CD4-positive, CD25-positive, alpha-beta regulatory T cell (primary cell): ENCODE measurements at regions not wholly inside any gene's neighbourhood (a gene's known extent, or its start where the extent isn't known, plus 50 kb on each side); places are given as distances from the start of the nearest gene placed in this dataset.

Experiments used
- ATAC-seq, 2 donors: fragments of 150-1000 bp; cut with Tn5 transposase; one replicate each; pipeline ENCODE4 v1.10.0; 2021; ENCODE audit warnings: low read depth in 2 of 2, moderate number of reproducible peaks in 2 of 2, moderate library complexity in 1 of 2
- DNase-seq, 3 donors: peaks; one replicate each; pipeline versions ENCODE4 v3.0.0 to v3.0.0-alpha.2; 2012 to 2022; ENCODE audit warnings: mixed read lengths in 1 of 3
- H3K27ac ChIP-seq: one replicate; pipeline ENCODE4 v1.7.0; 2013; ENCODE audit warnings: mild to moderate bottlenecking, low read length; ENCODE audit not compliant: insufficient read depth, poor library complexity, severe bottlenecking
- H3K27me3 ChIP-seq: one replicate; pipeline ENCODE4 v1.7.0; 2013; ENCODE audit warnings: low read length; ENCODE audit not compliant: control insufficient read depth, insufficient read depth
- H3K36me3 ChIP-seq: one replicate; pipeline ENCODE4 v1.7.0; 2013; ENCODE audit warnings: mild to moderate bottlenecking, low read length, moderate library complexity; ENCODE audit not compliant: control insufficient read depth, insufficient read depth
- H3K4me1 ChIP-seq: 2 replicates; pipeline ENCODE4 v1.7.0; 2013; ENCODE audit warnings: mild to moderate bottlenecking, low read length; ENCODE audit not compliant: insufficient read depth, control insufficient read depth, poor library complexity, severe bottlenecking
- H3K4me3 ChIP-seq: one replicate; pipeline ENCODE4 v1.7.0; 2013; ENCODE audit warnings: low read depth, mild to moderate bottlenecking, low read length, moderate library complexity
- H3K9me3 ChIP-seq, 2 experiments: 1 replicate in 1 of 2; 2 replicates in 1 of 2; pipeline ENCODE4 v1.7.0; 2013; ENCODE audit warnings: low read length in 2 of 2, mild to moderate bottlenecking in 1 of 2, moderate library complexity in 1 of 2; ENCODE audit not compliant: control insufficient read depth in 2 of 2
- H3K27ac Mint-ChIP-seq, 3 donors: one replicate each; pipeline ENCODE4 v1.8.0; 2020 to 2022; ENCODE audit warnings: mild to moderate bottlenecking in 3 of 3, mixed read lengths in 3 of 3, moderate library complexity in 2 of 3
- H3K27me3 Mint-ChIP-seq: one replicate; pipeline ENCODE4 v1.8.0; 2022; ENCODE audit warnings: mild to moderate bottlenecking, mixed read lengths
- H3K36me3 Mint-ChIP-seq: one replicate; pipeline ENCODE4 v1.8.0; 2020; ENCODE audit warnings: mixed read lengths
- H3K4me1 Mint-ChIP-seq, 4 donors: one replicate each; pipeline ENCODE4 v1.8.0; 2020 to 2022; ENCODE audit warnings: mixed read lengths in 4 of 4, mild to moderate bottlenecking in 1 of 4
- H3K4me3 Mint-ChIP-seq, 4 donors: one replicate each; pipeline ENCODE4 v1.8.0; 2020 to 2022; ENCODE audit warnings: mild to moderate bottlenecking in 4 of 4, mixed read lengths in 4 of 4, moderate library complexity in 3 of 4
- H3K9me3 Mint-ChIP-seq, 7 donors: one replicate each; pipeline ENCODE4 v1.8.0; 2020 to 2022; ENCODE audit warnings: mixed read lengths in 7 of 7, mild to moderate bottlenecking in 3 of 7, moderate library complexity in 2 of 7

GRCh38 chr1:221631556-221631955, 110.3 kb downstream of the DUSP10 start:
- Mint-ChIP-seq H3K36me3 (no peaks in the 10 kb centered on the region), H3K4me3 (no peak overlapping the region), H3K27me3 (peaks cover 4% of the 10 kb centered on the region), H3K9me3 (peaks cover 0 to 2% (median 0%) of the 10 kb centered on the region in 7 donors), H3K27ac (no peak overlapping the region), H3K4me1 (peaks cover 0 to 6% (median under 1%) of the 10 kb centered on the region in 4 donors)
- Histone ChIP-seq H3K27me3 (no peaks in the 10 kb centered on the region), H3K4me1 (no peaks in the 10 kb centered on the region), H3K27ac (no peak overlapping the region), H3K9me3 (no peaks in the 10 kb centered on the region), H3K36me3 (no peaks in the 10 kb centered on the region), H3K4me3 (no peak overlapping the region)
- ATAC-seq (no peak), DNase-seq (peak in 1 of 3 donors; percentile 16)

GRCh38 chr1:221632072-221632471, 109.8 kb downstream of the DUSP10 start:
- peaks cover 0 to 6% (median under 1%) of the 10 kb centered on the region in 4 donors for H3K4me1 Mint-ChIP-seq
- H3K4me3 ChIP-seq: no peak overlapping the region
- H3K27ac ChIP-seq: no peak overlapping the region
- no peaks in the 10 kb centered on the region for H3K27me3 ChIP-seq
- H3K9me3 ChIP-seq: no peaks in the 10 kb centered on the region
- H3K27me3 Mint-ChIP-seq: peaks cover 3% of the 10 kb centered on the region
- no peaks in the 10 kb centered on the region for H3K4me1 ChIP-seq
- no peak for ATAC-seq
- peaks cover 0 to 2% (median 0%) of the 10 kb centered on the region in 7 donors for H3K9me3 Mint-ChIP-seq
- H3K4me3 Mint-ChIP-seq: no peak overlapping the region
- H3K27ac Mint-ChIP-seq: no peak overlapping the region
- H3K36me3 ChIP-seq: no peaks in the 10 kb centered on the region
- H3K36me3 Mint-ChIP-seq: no peaks in the 10 kb centered on the region
- DNase-seq: no peak

GRCh38 chr1:221633841-221634409, 108.0 kb downstream of the DUSP10 start:
- Mint-ChIP-seq H3K4me3 (no peak overlapping the region), H3K27me3 (no peaks in the 10 kb centered on the region), H3K4me1 (peaks cover 0 to 6% (median under 1%) of the 10 kb centered on the region in 4 donors), H3K27ac (no peak overlapping the region), H3K9me3 (peaks cover 0 to 2% (median 0%) of the 10 kb centered on the region in 7 donors), H3K36me3 (no peaks in the 10 kb centered on the region)
- no peaks in the 10 kb centered on the region for H3K9me3 ChIP-seq
- ATAC-seq: no peak
- H3K4me3 ChIP-seq: no peak overlapping the region
- no peaks in the 10 kb centered on the region for H3K4me1 ChIP-seq
- no peak overlapping the region for H3K27ac ChIP-seq
- DNase-seq: no peak
- H3K36me3 ChIP-seq: no peaks in the 10 kb centered on the region
- H3K27me3 ChIP-seq: no peaks in the 10 kb centered on the region

GRCh38 chr1:221634606-221635005, 107.3 kb downstream of the DUSP10 start:
- Histone ChIP-seq H3K36me3 (no peaks in the 10 kb centered on the region), H3K4me1 (no peaks in the 10 kb centered on the region), H3K9me3 (no peaks in the 10 kb centered on the region), H3K4me3 (no peak overlapping the region), H3K27ac (no peak overlapping the region), H3K27me3 (no peaks in the 10 kb centered on the region)
- Mint-ChIP-seq H3K27me3 (no peaks in the 10 kb centered on the region), H3K36me3 (no peaks in the 10 kb centered on the region), H3K4me3 (no peak overlapping the region), H3K9me3 (peaks cover 0 to 2% (median 0%) of the 10 kb centered on the region in 7 donors), H3K4me1 (peaks cover 0 to 6% (median under 1%) of the 10 kb centered on the region in 4 donors), H3K27ac (no peak overlapping the region)
- DNase-seq (no peak), ATAC-seq (no peak)

GRCh38 chr1:221635305-221635704, 106.6 kb downstream of the DUSP10 start:
- H3K4me3 ChIP-seq: no peak overlapping the region
- no peaks in the 10 kb centered on the region for H3K36me3 ChIP-seq
- H3K4me1 Mint-ChIP-seq: peaks cover 0 to 6% (median under 1%) of the 10 kb centered on the region in 4 donors
- no peaks in the 10 kb centered on the region for H3K27me3 ChIP-seq
- H3K27me3 Mint-ChIP-seq: no peaks in the 10 kb centered on the region
- no peaks in the 10 kb centered on the region for H3K36me3 Mint-ChIP-seq
- no peak for DNase-seq
- H3K27ac ChIP-seq: no peak overlapping the region
- H3K4me3 Mint-ChIP-seq: no peak overlapping the region
- no peaks in the 10 kb centered on the region for H3K9me3 ChIP-seq
- no peak overlapping the region for H3K27ac Mint-ChIP-seq
- ATAC-seq: no peak
- H3K9me3 Mint-ChIP-seq: peaks cover 0 to 2% (median 0%) of the 10 kb centered on the region in 7 donors
- no peaks in the 10 kb centered on the region for H3K4me1 ChIP-seq

GRCh38 chr1:221636096-221636495, 105.8 kb downstream of the DUSP10 start:
- Mint-ChIP-seq H3K36me3 (no peaks in the 10 kb centered on the region), H3K27ac (no peak overlapping the region), H3K27me3 (no peaks in the 10 kb centered on the region), H3K4me3 (no peak overlapping the region), H3K4me1 (peaks cover 0 to 6% (median under 1%) of the 10 kb centered on the region in 4 donors), H3K9me3 (peaks cover 0 to 2% (median 0%) of the 10 kb centered on the region in 7 donors)
- ATAC-seq: no peak
- H3K27ac ChIP-seq: no peak overlapping the region
- no peak for DNase-seq
- H3K4me1 ChIP-seq: no peaks in the 10 kb centered on the region
- H3K27me3 ChIP-seq: no peaks in the 10 kb centered on the region
- H3K4me3 ChIP-seq: no peak overlapping the region
- no peaks in the 10 kb centered on the region for H3K36me3 ChIP-seq
- no peaks in the 10 kb centered on the region for H3K9me3 ChIP-seq

GRCh38 chr1:221636967-221637366, 104.9 kb downstream of the DUSP10 start:
- ATAC-seq: no peak
- Mint-ChIP-seq H3K27me3 (no peaks in the 10 kb centered on the region), H3K27ac (no peak overlapping the region), H3K4me1 (no peaks in the 10 kb centered on the region), H3K36me3 (no peaks in the 10 kb centered on the region), H3K9me3 (peaks cover 0 to 1% (median 0%) of the 10 kb centered on the region in 7 donors), H3K4me3 (no peak overlapping the region)
- no peaks in the 10 kb centered on the region for H3K9me3 ChIP-seq
- H3K27ac ChIP-seq: no peak overlapping the region
- no peak overlapping the region for H3K4me3 ChIP-seq
- no peak for DNase-seq
- no peaks in the 10 kb centered on the region for H3K27me3 ChIP-seq
- H3K36me3 ChIP-seq: no peaks in the 10 kb centered on the region
- H3K4me1 ChIP-seq: no peaks in the 10 kb centered on the region

- peaks cover 0 to 1% (median 0%) of the 10 kb centered on the region in 7 donors for H3K9me3 Mint-ChIP-seq
- no peak overlapping the region for H3K4me3 ChIP-seq
- no peak overlapping the region for H3K27ac ChIP-seq
- no peaks in the 10 kb centered on the region for H3K27me3 Mint-ChIP-seq
- no peak overlapping the region for H3K27ac Mint-ChIP-seq
- peak overlapping the region in 1 of 4 donors; percentile 27 for H3K4me3 Mint-ChIP-seq
- no peaks in the 10 kb centered on the region for H3K4me1 ChIP-seq
- H3K36me3 Mint-ChIP-seq: no peaks in the 10 kb centered on the region
- no peaks in the 10 kb centered on the region for H3K27me3 ChIP-seq
- ATAC-seq (no peak), DNase-seq (no peak)
- H3K9me3 ChIP-seq: no peaks in the 10 kb centered on the region
- H3K36me3 ChIP-seq: no peaks in the 10 kb centered on the region
- H3K4me1 Mint-ChIP-seq: no peaks in the 10 kb centered on the region
Measured at GRCh38 chr1:221637641-221638041, 104.2 kb downstream of the DUSP10 start.
